Breast epithelium (tissue), 3 donors: ENCODE measurements at regions not wholly inside any gene's neighbourhood (a gene's known extent, or its start where the extent isn't known, plus 50 kb on each side); places are given as distances from the start of the nearest gene placed in this dataset.

Source experiments
- POLR2AphosphoS5 ChIP-seq, 3 donors: sonication (generic); formaldehyde crosslinking; IDR thresholded peaks; one replicate each; pipeline ENCODE4 v1.6.1; 2017; ENCODE audit warnings: antibody characterized with exemption in 3 of 3
- TF ChIP-seq, protein P1 (sequence below), 3 donors: fragments of 450-650 bp; IDR thresholded peaks; one replicate each; pipeline ENCODE4 v1.5.1; 2016 to 2017; ENCODE audit warnings: antibody characterized with exemption in 3 of 3, mild to moderate bottlenecking in 3 of 3, moderate library complexity in 3 of 3

DNA sequence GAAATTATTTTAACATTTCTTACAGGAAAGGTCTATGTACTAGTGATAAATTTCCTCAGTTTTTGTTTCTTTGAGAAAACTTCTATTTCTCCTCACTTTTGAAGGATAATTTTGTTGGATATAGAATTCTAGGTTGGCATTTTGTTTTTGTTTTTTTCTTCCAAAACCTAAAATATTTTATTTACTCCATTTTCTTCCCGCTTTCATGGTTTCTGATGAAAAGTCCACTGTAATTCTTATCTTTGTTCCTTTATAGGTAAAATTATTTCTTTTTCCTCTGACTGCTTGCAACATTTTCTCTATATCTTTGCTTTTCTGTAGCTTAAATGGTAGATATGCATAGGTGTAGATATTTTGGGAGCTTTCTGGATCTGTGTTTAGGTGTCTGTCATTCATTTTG lies 153.9 kb upstream of the DSCAM start:
- TF ChIP-seq, protein P1, sequence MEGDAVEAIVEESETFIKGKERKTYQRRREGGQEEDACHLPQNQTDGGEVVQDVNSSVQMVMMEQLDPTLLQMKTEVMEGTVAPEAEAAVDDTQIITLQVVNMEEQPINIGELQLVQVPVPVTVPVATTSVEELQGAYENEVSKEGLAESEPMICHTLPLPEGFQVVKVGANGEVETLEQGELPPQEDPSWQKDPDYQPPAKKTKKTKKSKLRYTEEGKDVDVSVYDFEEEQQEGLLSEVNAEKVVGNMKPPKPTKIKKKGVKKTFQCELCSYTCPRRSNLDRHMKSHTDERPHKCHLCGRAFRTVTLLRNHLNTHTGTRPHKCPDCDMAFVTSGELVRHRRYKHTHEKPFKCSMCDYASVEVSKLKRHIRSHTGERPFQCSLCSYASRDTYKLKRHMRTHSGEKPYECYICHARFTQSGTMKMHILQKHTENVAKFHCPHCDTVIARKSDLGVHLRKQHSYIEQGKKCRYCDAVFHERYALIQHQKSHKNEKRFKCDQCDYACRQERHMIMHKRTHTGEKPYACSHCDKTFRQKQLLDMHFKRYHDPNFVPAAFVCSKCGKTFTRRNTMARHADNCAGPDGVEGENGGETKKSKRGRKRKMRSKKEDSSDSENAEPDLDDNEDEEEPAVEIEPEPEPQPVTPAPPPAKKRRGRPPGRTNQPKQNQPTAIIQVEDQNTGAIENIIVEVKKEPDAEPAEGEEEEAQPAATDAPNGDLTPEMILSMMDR (IDR thresholded peaks at IDR 0.05), result no peak
- TF ChIP-seq POLR2AphosphoS5 (IDR thresholded peaks at IDR 0.05), result no peak
